GM19452 (cell line): ENCODE measurements at regions not wholly inside any gene's neighbourhood (a gene's known extent, or its start where the extent isn't known, plus 50 kb on each side); places are given as distances from the start of the nearest gene placed in this dataset.
"Not testable (repeated sequence)": the region's sequence is repeated elsewhere in the genome, so short reads cannot be mapped to it uniquely, and the experiment has no call there.

Source experiments
- ATAC-seq: cut with Tn5 transposase; IDR thresholded peaks from one replicate; pipeline ENCODE4 v1.9.1; 2021; ENCODE audit not compliant: unreplicated experiment

DNA sequence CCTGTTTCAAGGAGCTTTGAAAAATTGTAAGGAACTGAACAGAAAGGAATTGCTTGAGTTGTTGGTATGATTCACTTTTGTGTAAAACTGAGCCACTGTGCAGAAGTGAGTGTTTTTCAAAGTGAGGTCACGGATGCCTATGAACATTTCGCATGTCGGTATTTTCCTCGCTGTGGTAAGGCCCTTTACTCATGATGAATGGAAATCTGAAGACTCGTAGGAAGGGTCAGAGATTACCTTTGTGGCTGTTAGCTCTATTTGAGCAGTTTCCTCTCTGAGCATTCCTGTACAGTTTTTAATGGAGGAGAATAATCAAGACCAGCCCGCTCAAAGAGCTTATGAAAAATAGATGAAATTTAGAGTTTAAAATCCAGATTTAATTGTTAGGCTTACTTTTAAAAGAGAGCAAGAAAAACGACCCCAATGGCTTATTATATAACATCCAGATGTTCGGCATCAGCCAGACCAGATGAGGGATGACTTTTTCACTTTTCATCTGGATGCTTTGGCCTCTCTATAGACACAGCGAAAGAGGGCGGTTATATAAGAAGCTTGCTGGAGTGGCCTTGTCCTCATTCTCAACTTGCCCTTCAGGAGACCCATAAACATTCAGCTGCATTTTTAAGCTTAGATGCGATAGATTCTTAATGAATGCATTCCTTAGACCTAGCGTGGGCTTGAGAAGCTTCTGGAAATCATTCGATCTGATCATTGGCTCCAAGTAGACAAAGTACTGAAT is 99.5 kb downstream of the CD83 start:
- ATAC-seq, result no peak

DNA sequence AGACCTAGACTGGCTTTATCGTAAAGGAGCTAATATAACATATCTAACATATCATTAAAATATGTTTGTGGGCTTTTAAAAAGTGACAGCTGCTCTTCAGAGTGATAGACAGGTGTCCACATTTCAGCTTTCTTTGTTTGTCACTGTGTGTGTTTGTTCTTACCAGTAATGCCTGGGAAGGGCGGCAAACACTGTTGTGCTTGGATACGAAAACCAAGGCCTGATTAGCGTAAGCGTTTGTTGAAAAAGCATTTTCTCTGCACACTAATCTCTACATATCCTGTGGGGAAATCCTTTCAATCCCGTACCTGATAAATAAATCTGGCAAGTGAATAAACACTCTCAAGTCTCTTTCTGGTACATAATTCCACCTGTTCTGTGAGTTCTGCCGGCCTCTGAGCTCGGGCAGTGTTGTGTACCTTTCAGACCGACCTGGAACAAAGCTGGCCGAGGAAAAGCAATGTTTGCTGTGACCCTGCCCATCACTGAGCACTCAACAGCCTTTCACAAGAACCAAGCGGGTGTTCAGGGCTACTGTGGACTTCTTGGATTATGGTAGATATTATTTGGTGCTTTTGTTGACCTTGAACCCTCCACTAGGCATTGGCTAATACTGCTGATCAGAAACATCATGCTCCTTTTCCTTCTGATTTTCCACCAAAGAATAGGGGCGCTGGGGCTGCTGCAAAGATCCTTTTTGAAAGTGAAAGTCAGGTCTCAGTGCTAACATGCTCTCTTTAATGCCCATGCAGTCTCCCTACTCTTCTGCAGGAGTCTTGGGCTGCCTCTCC is 100.4 kb downstream of the CD83 start:
- ATAC-seq, result no peak

DNA sequence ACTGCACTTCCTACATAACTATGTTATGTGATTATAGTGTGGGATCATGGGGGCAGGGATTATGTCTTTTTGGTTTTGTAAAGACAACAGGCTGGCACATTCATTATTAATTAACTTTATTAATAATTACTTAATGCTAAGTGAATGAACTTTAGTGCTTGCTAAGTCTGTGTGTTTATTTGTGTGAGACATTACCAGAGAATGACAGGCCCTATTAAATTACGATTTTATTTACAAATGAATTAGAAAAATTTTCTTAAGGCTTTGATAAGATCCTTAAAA is 100.9 kb downstream of the CD83 start:
- no peak for ATAC-seq

GRCh38 chr6:14221564-14222279 is 104.2 kb downstream of the CD83 start:
- ATAC-seq, result no peak

DNA sequence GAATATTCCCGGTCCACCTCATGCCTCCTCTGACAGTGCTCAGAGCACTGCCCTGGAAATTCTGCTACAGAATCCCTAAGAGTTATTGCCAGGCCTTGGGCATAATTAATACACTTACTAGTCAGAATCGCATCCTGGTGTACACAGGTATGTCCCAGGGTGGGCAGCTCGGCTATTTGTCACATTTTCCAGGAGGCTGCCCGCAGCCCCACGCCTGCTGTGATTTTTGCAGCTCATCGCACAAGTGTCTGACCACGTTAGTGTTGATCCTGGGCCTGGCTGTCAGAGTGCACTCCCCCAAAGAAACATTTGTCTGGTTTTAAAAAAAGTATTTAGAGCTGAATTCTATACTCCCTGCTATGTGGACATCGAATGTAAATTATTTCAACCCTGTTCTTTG is 105.4 kb downstream of the CD83 start:
- ATAC-seq, result no peak

DNA sequence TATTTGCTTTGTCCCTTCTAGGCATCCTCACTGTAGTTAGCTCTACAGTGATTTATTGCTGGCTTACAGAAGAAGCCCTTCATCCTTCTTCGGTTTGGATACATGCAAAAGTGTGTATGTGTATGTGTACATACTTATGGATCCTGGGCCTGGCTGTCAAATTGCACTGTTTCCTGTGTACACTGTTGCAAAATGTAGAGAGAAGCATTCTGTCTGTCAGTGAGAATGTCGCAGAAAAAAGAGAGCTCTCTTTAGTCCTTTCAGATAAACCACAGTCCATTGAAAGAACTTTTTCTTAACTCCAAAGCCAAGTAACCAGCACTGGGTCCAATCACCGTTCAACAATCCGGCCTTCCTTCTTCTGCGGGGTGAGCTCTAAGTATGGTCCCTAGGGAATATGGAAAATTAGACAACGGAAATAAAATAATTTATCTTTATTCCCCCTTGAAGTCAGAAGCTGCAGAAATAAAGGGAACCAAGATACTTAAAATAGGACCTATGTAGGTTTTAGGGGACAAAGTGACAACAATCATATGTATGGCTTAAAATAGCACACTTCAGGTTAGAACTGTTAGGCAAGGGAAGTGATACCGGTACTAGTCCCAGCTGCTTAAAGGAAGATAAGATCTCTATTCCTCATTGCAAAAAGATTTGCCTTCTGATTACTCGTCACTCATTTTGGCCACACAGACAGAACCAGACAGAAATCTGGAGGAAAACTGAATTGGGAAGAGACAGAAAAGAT is 107.0 kb downstream of the CD83 start:
- no peak for ATAC-seq

DNA sequence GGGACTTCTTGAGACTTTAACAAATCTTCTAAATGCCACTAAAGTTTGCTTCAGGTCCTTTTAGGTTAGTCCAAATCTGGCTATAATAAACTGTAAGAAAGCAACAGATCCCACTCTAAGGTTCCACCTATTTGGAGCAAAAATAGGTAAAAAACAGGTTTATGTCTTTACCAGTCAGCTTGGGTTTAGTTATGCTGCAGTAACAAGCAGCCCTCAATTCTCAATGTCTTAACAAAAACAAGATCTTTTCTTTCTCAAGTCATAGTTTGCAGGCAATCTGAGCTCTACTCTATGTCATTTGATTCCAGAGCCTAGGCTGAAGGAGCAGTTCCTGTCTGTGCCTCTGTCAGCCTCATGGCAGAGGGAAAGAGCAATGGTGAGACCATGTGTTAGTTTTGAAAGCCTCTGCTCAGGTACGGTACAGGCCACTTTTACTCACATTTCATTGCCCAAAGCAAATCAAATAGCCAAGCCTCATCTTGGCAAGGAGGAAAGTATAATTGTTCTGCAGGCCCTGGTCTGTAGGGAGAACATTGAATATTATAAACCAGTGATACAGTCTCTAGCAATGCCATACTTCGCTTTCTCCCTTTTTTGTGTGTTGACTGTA is 108.6 kb downstream of the CD83 start:
- ATAC-seq, result no peak

- ATAC-seq, result no peak
Observed at GRCh38 chr6:14228571-14228970, 111.0 kb downstream of the CD83 start.

DNA sequence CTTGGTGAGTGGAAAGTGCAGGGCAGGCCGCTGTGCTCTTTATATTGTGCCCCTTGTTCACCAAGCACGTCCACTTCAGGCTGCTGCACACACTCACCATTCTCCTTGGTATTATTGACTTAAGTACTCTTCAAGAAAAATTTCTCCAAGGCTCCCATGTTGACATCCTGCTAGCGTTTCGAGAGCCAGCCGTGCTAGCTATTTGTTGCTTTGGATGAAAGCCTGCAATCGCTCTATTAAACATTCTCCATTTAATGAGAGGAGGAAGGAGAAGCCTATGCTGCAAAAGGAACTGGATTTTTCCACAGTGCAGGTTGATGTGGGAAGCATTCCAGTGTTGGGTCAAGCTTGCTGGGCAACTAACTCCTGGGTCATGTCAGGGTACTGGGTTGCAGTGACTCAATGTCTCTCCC is 113.5 kb downstream of the CD83 start:
- no peak for ATAC-seq

DNA sequence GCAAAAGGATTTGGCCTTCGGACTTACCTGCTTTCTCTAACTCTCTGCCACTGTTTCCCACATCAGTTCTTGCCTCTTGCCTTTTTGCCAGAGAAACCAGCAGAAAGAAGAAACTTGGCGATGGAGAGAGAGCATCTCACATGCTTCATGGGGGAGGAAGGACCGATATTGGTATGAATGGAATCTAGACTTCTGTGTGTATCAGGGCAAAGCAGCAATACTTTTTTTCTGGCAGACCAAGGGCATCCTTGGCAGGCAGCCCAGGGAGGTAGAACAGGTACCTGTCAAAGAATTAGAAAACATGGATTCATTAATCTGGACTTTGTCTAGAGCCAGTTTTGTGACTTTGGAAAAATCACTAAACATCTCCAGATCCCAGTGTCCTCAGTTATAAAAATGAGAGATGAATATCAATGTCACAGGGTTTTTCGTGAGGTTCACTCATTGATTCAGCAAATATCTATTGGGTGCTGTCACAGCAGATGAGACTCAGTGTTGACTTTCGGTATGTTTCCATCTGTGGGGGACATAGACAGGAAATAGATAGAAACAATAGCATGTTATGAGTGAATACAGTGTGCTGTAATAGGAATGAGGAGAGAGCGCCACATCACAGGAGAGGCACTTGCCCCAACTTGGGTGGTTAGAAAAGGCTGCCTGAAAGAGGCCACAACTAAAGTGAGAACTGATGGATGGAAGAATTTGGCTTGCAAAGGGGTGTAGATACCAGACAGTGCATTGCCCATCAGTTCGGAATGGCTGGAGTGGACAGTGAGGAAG is 114.1 kb downstream of the CD83 start:
- no peak for ATAC-seq

DNA sequence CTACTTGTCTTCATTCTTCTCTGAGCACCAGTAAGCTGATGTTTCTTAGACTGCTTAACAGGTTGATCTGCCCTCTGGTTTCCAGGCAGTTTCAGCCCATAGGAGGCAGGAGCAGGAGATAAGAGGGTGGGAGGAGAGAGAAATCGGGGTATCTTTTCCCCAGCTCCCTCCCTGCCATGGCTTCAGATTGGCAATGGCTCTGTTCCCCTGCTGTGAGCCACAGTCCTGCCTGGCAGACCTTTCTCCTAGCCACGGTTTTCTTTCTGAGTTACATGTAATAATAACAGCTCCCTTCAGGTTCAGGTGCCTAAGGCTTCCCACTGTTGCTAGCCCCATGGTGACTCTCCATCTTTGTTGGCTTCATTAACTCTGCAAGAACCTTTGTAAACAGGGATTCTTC is 115.3 kb downstream of the CD83 start:
- ATAC-seq, result no peak

GRCh38 chr6:14235653-14236356 is 118.2 kb downstream of the CD83 start:
- no peak for ATAC-seq

DNA sequence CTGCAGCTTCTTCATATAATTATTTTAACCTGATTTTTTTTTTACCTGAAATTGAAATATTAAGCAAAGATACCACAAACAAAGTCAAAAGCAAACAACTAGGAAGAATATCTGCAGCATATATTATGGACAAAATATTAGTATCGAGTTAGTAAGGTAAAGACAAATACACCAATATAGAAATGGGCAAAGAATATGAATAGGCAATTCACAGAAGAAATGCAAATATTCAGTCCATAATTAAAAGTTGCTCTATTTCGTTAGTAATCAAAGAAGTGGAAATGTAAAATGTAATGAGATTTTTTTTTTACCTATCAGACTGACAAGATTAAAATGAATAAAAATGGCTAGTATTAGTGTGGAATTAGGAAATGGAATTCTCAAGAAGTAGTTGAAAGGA is 121.5 kb downstream of the CD83 start:
- ATAC-seq, result no peak

DNA sequence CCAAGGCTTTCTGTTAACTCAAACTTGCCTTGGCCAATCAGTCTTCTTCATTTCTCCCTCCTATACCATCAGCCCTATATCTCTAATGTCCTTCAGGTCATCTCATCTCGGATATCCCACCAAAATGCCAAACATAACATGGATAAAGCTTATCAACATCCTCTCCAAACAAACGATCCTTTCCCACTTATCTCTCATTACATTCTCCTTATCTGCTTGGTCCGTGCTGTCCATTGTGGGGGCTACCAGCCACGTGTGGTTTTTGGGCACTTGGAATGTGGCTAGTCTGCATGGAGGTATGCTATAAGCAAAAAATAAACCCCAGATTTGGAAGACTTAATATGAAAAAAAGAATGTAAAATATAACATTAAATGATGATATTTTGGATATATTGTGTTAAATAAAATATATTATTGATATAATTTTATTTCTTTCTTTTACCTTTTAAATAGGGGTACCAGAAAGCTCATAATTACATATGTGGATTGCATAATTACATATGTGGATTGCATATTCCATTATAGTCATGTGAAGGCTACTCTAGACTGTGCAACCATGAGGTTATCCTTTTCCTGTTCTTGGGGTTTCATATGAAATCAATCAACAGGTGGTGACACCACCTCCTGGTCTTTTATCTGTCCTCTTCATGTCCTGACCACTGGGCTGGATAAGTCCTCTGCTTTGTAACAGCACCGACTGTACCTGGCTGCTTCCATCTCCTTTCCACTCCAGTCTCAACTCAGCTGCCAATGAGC is 123.0 kb downstream of the CD83 start:
- peak; percentile 23 for ATAC-seq

DNA sequence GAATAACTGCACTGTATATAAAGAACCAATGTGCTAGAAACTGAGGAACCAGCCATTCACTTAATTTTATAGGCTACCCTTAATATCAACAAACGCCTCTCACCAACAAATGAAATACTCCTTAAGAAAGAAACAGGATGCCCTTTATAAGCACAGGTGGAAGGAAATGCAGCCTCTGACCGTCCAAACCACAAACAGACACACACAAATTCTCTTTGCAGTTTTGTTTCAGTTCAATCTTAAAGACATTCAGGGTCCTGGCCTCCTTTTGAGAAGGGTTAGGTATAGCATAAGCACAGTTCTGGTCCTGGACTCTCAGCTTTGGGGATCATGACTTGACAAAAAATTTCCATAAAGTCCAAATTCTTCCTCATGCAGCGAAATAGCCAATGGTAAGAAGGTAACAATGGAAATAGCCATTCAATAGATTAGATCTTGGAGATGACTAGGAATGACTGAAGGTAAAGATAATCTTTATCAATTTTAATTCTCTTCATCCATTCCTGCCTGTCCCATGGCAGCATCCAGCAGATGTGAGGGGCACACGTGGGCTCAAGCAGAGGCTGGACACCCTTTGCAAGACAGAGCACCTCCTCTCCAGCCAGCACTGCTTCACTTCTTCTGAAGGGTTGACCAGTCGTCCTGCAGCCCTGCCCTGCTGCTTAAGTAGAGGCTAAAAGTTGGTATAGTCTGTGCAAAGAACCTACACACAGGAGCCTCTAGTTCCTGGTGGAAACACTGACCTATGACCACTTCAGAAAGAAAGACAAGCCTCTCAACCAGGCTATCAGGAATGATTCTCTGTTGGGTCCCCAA is 123.9 kb downstream of the CD83 start:
- peak; percentile 64 for ATAC-seq

- not testable (repeated sequence) for ATAC-seq
Observed at GRCh38 chr6:14242912-14243311, 125.3 kb downstream of the CD83 start.

DNA sequence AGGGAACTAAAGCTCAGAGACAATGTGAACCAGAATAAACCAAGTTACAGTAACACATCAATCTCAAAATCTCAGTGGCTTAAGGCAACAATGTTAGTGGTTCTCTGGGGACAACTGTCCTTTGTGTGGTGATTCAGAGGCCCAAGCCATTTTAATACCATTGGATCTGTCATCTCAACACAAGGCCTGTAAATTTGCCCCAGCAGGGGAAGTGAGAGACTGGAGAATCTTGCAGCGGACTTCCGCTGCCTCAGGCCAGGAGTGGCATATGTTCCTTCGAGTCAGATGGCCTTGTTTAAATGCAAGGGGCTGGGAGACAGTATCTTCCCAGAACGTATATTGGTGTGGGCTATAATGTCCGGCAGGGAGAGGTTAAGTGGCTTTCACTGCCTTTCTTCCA is 126.0 kb downstream of the CD83 start:
- ATAC-seq, result no peak

GRCh38 chr6:14246876-14247275 is 129.3 kb downstream of the CD83 start:
- no peak for ATAC-seq
